NB4 (cell line): ENCODE measurements at regions not wholly inside any gene's neighbourhood (a gene's known extent, or its start where the extent isn't known, plus 50 kb on each side); places are given as distances from the start of the nearest gene placed in this dataset.

Experiments
- DNase-seq: peaks from one replicate; pipeline ENCODE4 v3.0.0; 2010; ENCODE audit warnings: low read depth
- H3K4me3 ChIP-seq: one replicate; pipeline ENCODE4 v1.5.1; 2011; ENCODE audit warnings: mild to moderate bottlenecking, low read depth, low read length, moderate library complexity
- MAX ChIP-seq: IDR thresholded peaks from 2 replicates; pipeline ENCODE4 v1.6.1; 2011; ENCODE audit warnings: low read depth, low read length
- MYC ChIP-seq: IDR thresholded peaks from 2 replicates; pipeline ENCODE4 v1.6.1; 2011; ENCODE audit warnings: low read depth, low read length
- POLR2A ChIP-seq: IDR thresholded peaks from 2 replicates; pipeline ENCODE4 v1.6.1; 2011; ENCODE audit warnings: mild to moderate bottlenecking; ENCODE audit not compliant: insufficient read length; ENCODE audit errors: extremely low read depth
- TF ChIP-seq, protein P1 (sequence below): IDR thresholded peaks from one replicate; pipeline ENCODE4 v1.5.1; 2012; ENCODE audit warnings: low read depth, low read length

- DNase-seq = no peak
- TF ChIP-seq POLR2A (no peak), MYC (no peak), MAX (no peak)
- TF ChIP-seq, protein P1, sequence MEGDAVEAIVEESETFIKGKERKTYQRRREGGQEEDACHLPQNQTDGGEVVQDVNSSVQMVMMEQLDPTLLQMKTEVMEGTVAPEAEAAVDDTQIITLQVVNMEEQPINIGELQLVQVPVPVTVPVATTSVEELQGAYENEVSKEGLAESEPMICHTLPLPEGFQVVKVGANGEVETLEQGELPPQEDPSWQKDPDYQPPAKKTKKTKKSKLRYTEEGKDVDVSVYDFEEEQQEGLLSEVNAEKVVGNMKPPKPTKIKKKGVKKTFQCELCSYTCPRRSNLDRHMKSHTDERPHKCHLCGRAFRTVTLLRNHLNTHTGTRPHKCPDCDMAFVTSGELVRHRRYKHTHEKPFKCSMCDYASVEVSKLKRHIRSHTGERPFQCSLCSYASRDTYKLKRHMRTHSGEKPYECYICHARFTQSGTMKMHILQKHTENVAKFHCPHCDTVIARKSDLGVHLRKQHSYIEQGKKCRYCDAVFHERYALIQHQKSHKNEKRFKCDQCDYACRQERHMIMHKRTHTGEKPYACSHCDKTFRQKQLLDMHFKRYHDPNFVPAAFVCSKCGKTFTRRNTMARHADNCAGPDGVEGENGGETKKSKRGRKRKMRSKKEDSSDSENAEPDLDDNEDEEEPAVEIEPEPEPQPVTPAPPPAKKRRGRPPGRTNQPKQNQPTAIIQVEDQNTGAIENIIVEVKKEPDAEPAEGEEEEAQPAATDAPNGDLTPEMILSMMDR = no peak
- no peak overlapping the region for H3K4me3 ChIP-seq
These were observed 130.8 kb upstream of the DKK2 start for GRCh38 chr4:107166873-107167450.

DNA sequence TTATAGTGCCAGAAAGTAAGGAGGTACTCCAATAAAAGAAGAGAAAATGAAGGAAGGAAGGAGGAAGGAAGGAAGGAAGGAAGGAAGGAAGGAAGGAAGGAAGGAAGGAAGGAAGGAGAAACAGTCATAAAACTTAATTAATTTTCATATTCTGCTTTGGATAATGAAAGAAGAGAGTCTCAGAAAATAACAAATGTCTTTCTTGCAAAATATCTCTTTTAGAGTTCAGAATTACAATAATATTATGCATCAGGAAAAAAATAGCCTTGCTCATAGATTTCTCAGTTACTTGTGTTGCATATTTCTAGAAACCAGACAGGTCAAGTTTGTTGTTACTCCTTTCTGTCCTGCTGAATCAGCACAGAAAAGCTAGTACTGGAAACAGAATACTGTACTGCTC lies 130.1 kb upstream of the DKK2 start:
- DNase-seq = no peak

GRCh38 chr4:107164962-107165475 lies 128.9 kb upstream of the DKK2 start:
- no peak overlapping the region for H3K4me3 ChIP-seq
- no peak for DNase-seq

More for the DNA sequence above, 130.1 kb upstream of the DKK2 start:
- H3K4me3 ChIP-seq = no peak overlapping the region
- TF ChIP-seq POLR2A (no peak), MYC (no peak), MAX (no peak)
- TF ChIP-seq, protein P1 = no peak

GRCh38 chr4:107156443-107156842 lies 120.3 kb upstream of the DKK2 start:
- no peak for TF ChIP-seq POLR2A
- TF ChIP-seq, protein P1 = no peak
- TF ChIP-seq MAX = no peak
- no peak for TF ChIP-seq MYC
- DNase-seq = no peak
- no peak overlapping the region for H3K4me3 ChIP-seq

More at GRCh38 chr4:107164962-107165475, 128.9 kb upstream of the DKK2 start:
- TF ChIP-seq POLR2A = no peak

DNA sequence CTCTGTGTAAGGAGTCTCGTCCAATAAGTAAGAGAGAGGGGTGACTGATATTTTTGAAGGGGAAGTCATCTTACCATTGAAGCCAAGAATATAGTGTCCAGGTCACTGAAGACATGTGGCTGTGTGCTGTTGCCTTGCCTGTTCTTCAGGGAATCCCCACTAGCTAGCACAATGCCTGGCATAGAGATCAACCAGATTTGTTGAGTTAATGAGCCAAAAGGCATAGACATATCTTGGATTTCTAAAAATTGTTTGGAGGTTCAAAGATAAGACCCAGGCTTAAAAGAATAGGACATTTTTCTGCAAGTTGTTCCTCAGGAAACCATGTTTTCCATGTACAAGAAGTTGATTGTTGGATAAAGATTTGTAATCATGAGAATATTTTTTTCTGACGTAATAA lies 119.3 kb upstream of the DKK2 start:
- DNase-seq = no peak
- no peak overlapping the region for H3K4me3 ChIP-seq
- TF ChIP-seq MYC (no peak), POLR2A (no peak)
- TF ChIP-seq, protein P1 = no peak

DNA sequence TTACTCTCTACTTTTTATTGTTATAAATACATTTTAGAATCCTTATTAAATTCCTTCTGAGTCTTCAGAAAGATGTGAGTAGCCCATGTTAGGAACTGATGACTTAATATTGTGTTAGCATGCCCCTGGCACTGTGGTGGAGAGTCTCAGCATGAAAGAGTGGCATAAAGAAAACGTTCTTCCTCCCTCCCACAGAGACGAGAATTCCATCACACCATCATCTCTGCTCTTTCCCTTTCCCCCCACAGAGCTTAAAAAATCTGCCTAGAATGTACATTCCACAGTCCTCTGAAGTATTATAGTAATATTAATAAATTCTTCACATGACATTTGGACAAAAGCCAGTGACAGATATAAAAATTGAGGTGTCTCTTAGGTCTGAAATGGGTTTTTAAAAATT lies 117.8 kb upstream of the DKK2 start:
- no peak overlapping the region for H3K4me3 ChIP-seq
- no peak for TF ChIP-seq MYC
- no peak for TF ChIP-seq MAX
- no peak for TF ChIP-seq POLR2A
- TF ChIP-seq, protein P1 = no peak
- DNase-seq = no peak
